Fibroblast of lung (primary cell): ENCODE measurements at regions not wholly inside any gene's neighbourhood (a gene's known extent, or its start where the extent isn't known, plus 50 kb on each side); places are given as distances from the start of the nearest gene placed in this dataset.

Experiments used
- DNase-seq, 2 donors: peaks; one replicate each; pipeline versions ENCODE4 v3.0.0 to v3.0.0-alpha.2; 2010; ENCODE audit warnings: low read depth in 2 of 2
- H2AFZ ChIP-seq: 2 replicates; pipeline ENCODE4 v1.5.1; 2012; ENCODE audit warnings: low read length, control low read depth, inconsistent platforms
- H3K27ac ChIP-seq: 2 replicates; pipeline ENCODE4 v1.5.1; 2011; ENCODE audit warnings: low read length, control low read depth; ENCODE audit not compliant: insufficient read depth
- H3K27me3 ChIP-seq: 2 replicates; pipeline ENCODE4 v1.5.1; 2011; ENCODE audit warnings: mild to moderate bottlenecking, low read length; ENCODE audit not compliant: control insufficient read depth, insufficient read depth
- H3K36me3 ChIP-seq: 2 replicates; pipeline ENCODE4 v1.5.1; 2011; ENCODE audit warnings: low read length; ENCODE audit not compliant: control insufficient read depth, insufficient read depth
- H3K4me1 ChIP-seq: 2 replicates; pipeline ENCODE4 v1.5.1; 2011; ENCODE audit warnings: low read length; ENCODE audit not compliant: control insufficient read depth, insufficient read depth; ENCODE audit errors: extremely low read depth
- H3K4me2 ChIP-seq: 2 replicates; pipeline ENCODE4 v1.5.1; 2011; ENCODE audit warnings: low read length, control low read depth; ENCODE audit not compliant: insufficient read depth; ENCODE audit errors: extremely low read depth
- H3K4me3 ChIP-seq, 4 experiments: fragments of 200-600 bp in 1 of 4; sonication (generic) in 1 of 4; replicated peaks in 1 of 4; 2 replicates each; pipeline ENCODE4 v1.5.1; 2011 to 2016; ENCODE audit warnings: low read length in 4 of 4, low read depth in 3 of 4, mild to moderate bottlenecking in 3 of 4, control low read depth in 2 of 4, inconsistent platforms in 1 of 4, mixed read lengths in 1 of 4; ENCODE audit not compliant: insufficient read depth in 1 of 4; ENCODE audit errors: control extremely low read depth in 1 of 4
- H3K79me2 ChIP-seq: 2 replicates; pipeline ENCODE4 v1.5.1; 2012; ENCODE audit warnings: mild to moderate bottlenecking, low read length, inconsistent platforms; ENCODE audit not compliant: control insufficient read depth, insufficient read depth
- H3K9ac ChIP-seq: 2 replicates; pipeline ENCODE4 v1.5.1; 2011; ENCODE audit warnings: mild to moderate bottlenecking, low read length, control low read depth; ENCODE audit not compliant: insufficient read depth
- H3K9me3 ChIP-seq: 2 replicates; pipeline ENCODE4 v1.5.1; 2012; ENCODE audit warnings: low read depth, low read length; ENCODE audit not compliant: control insufficient read depth, insufficient read depth
- H4K20me1 ChIP-seq: 2 replicates; pipeline ENCODE4 v1.5.1; 2011; ENCODE audit warnings: low read length; ENCODE audit not compliant: control insufficient read depth, insufficient read depth; ENCODE audit errors: extremely low read depth
- EZH2 ChIP-seq: IDR thresholded peaks from 2 replicates; pipeline ENCODE4 v1.5.1; 2012; ENCODE audit warnings: low read length, control low read depth, mild to moderate bottlenecking; ENCODE audit errors: missing control alignments
- TF ChIP-seq, protein P1 (sequence below), 2 donors: IDR thresholded peaks in 1 of 2; conservative IDR thresholded peaks in 1 of 2; 1 replicate in 1 of 2; 2 replicates in 1 of 2; pipeline ENCODE4 v1.5.1; 2011 to 2012; ENCODE audit warnings: low read length in 2 of 2, control low read depth in 1 of 2, inconsistent platforms in 1 of 2, low read depth in 1 of 2, mild to moderate bottlenecking in 1 of 2

DNA sequence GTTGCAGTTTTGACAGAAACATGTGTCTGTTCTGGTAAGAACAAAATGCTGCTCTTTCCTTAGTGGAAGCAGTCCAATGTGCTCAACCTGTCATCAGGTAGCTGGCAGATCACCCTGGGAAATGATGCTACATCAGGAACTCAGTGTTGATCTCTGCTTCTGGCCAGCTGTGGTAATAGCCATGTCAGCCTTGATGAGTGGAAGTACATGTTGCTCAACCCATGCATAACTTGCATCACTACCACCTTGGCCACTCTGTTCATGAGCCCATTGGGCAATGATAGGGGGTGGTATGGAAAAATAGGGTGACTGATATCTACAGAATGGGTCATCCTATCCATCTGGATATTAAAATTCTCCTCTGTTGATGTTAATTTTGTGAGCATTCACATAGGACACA lies 411.0 kb downstream of the C12orf50 start:
- Histone ChIP-seq H3K4me1 (no peaks in the 10 kb centered on the region), H3K36me3 (no peaks in the 10 kb centered on the region), H3K4me3 (no peak overlapping the region), H3K27ac (no peak overlapping the region), H4K20me1 (no peaks in the 10 kb centered on the region), H3K4me2 (no peak overlapping the region), H2AFZ (no peak overlapping the region), H3K79me2 (no peaks in the 10 kb centered on the region), H3K27me3 (no peaks in the 10 kb centered on the region), H3K9ac (no peak overlapping the region), H3K9me3 (no peaks in the 10 kb centered on the region)
- DNase-seq, result peak in 1 of 2 donors; percentile 4
- TF ChIP-seq, protein P1, sequence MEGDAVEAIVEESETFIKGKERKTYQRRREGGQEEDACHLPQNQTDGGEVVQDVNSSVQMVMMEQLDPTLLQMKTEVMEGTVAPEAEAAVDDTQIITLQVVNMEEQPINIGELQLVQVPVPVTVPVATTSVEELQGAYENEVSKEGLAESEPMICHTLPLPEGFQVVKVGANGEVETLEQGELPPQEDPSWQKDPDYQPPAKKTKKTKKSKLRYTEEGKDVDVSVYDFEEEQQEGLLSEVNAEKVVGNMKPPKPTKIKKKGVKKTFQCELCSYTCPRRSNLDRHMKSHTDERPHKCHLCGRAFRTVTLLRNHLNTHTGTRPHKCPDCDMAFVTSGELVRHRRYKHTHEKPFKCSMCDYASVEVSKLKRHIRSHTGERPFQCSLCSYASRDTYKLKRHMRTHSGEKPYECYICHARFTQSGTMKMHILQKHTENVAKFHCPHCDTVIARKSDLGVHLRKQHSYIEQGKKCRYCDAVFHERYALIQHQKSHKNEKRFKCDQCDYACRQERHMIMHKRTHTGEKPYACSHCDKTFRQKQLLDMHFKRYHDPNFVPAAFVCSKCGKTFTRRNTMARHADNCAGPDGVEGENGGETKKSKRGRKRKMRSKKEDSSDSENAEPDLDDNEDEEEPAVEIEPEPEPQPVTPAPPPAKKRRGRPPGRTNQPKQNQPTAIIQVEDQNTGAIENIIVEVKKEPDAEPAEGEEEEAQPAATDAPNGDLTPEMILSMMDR (conservative IDR thresholded peaks at IDR 0.05 in 1 of 2, IDR thresholded peaks at IDR 0.05 in 1 of 2; ENCODE audit: low read depth in 1 of 2, low read length in 2 of 2), result no peak
- TF ChIP-seq EZH2, result no peak

DNA sequence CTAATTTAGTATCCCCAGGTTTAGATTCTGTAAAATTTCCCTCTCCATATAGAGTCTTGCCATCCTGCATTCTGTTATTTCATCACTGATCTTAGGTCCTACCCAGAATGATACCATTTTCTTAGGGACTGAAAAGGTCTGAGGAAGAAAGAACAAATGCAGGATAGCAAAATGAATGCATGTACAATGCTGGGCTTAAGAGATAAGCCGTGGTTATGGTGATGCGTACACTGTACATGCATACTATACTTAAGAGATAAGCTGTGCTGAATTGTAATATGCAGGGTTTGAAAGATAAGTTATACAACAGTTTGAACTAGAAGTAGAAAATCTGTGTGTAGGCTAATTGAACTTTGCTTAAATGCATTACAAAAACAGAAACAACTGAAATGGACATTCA lies 416.2 kb downstream of the C12orf50 start:
- Histone ChIP-seq H3K36me3 (no peaks in the 10 kb centered on the region), H3K27me3 (no peaks in the 10 kb centered on the region), H4K20me1 (no peaks in the 10 kb centered on the region), H3K79me2 (no peaks in the 10 kb centered on the region), H3K4me1 (no peaks in the 10 kb centered on the region), H3K4me2 (no peak overlapping the region), H3K4me3 (no peak overlapping the region), H2AFZ (no peak overlapping the region), H3K9me3 (no peaks in the 10 kb centered on the region), H3K9ac (no peak overlapping the region), H3K27ac (no peak overlapping the region)
- DNase-seq, result no peak
- TF ChIP-seq, protein P1 (conservative IDR thresholded peaks at IDR 0.05 in 1 of 2, IDR thresholded peaks at IDR 0.05 in 1 of 2; ENCODE audit: low read depth in 1 of 2, low read length in 2 of 2), result no peak
- no peak for TF ChIP-seq EZH2

DNA sequence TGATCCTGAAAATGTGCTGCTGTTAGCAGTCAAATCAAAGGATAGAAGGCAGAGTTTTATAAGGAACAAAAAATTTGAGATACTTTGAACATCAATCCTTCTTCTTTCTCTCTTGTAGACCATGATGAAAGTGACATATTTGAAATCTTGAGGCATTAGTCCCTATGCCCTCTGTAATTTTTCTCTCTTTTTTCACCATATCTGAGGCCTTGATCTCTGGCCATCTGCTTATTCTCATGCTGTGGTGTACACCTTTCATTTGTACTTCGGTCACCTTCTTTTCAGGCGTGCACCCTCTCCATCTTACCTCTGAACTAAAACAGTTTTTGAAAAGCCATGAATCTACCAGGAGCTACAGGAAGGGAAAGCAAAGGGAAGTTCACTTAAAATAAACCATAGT lies 420.9 kb downstream of the C12orf50 start:
- Histone ChIP-seq H3K4me1 (no peaks in the 10 kb centered on the region), H2AFZ (no peak overlapping the region), H3K4me2 (no peak overlapping the region), H3K4me3 (no peak overlapping the region), H4K20me1 (no peaks in the 10 kb centered on the region), H3K36me3 (no peaks in the 10 kb centered on the region), H3K27me3 (no peaks in the 10 kb centered on the region), H3K79me2 (no peaks in the 10 kb centered on the region), H3K9ac (no peak overlapping the region), H3K9me3 (no peaks in the 10 kb centered on the region), H3K27ac (no peak overlapping the region)
- TF ChIP-seq, protein P1 (conservative IDR thresholded peaks at IDR 0.05 in 1 of 2, IDR thresholded peaks at IDR 0.05 in 1 of 2; ENCODE audit: low read depth in 1 of 2, low read length in 2 of 2), result no peak
- no peak for DNase-seq
